ENCODE measurements at regions not wholly inside any gene's neighbourhood (a gene's known extent, or its start where the extent isn't known, plus 50 kb on each side); places are given as distances from the start of the nearest gene placed in this dataset.

- TF ChIP-seq EZH2 (IDR thresholded peaks at IDR 0.05; ENCODE audit: insufficient read depth, poor library complexity, severe bottlenecking) (no peak), EZH2phosphoT487 (IDR thresholded peaks at IDR 0.05; ENCODE audit: insufficient read depth, low read depth) (no peak)
Observed at GRCh38 chr2:58419983-58420382, 178.9 kb upstream of the FANCL start.

Data from GM23248 (cell line).